H9 (cell line): ENCODE measurements at regions not wholly inside any gene's neighbourhood (a gene's known extent, or its start where the extent isn't known, plus 50 kb on each side); places are given as distances from the start of the nearest gene placed in this dataset.

ENCODE experiments used
- DNase-seq: peaks from one replicate; pipeline ENCODE4 v3.0.0-alpha.2; 2017
- H2AFZ ChIP-seq: one replicate; pipeline ENCODE4 v1.6.1; 2013; ENCODE audit warnings: mild to moderate bottlenecking, low read length, control low read depth, moderate library complexity
- H2AK5ac ChIP-seq: 2 replicates; pipeline ENCODE4 v1.6.1; 2013; ENCODE audit warnings: low read length, control low read depth, mixed read lengths; ENCODE audit not compliant: insufficient read length
- H2BK120ac ChIP-seq: one replicate; pipeline ENCODE4 v1.6.1; 2013; ENCODE audit warnings: low read depth, mild to moderate bottlenecking, low read length, control low read depth, inconsistent platforms; ENCODE audit not compliant: poor library complexity, severe bottlenecking
- H2BK12ac ChIP-seq: 2 replicates; pipeline ENCODE4 v1.6.1; 2013; ENCODE audit warnings: low read length, control low read depth, mixed read lengths, low read depth; ENCODE audit not compliant: insufficient read length
- H2BK15ac ChIP-seq: 2 replicates; pipeline ENCODE4 v1.6.1; 2013; ENCODE audit warnings: low read depth, low read length, control low read depth
- H2BK20ac ChIP-seq: one replicate; pipeline ENCODE4 v1.6.1; 2013; ENCODE audit warnings: low read depth, mild to moderate bottlenecking, low read length, control low read depth, inconsistent platforms; ENCODE audit not compliant: poor library complexity, severe bottlenecking
- H2BK5ac ChIP-seq: 2 replicates; pipeline ENCODE4 v1.6.1; 2013; ENCODE audit warnings: low read length, control low read depth, mixed read lengths; ENCODE audit not compliant: insufficient read length
- H3K14ac ChIP-seq: 2 replicates; pipeline ENCODE4 v1.6.1; 2013; ENCODE audit warnings: low read length, control low read depth; ENCODE audit not compliant: insufficient read depth
- H3K18ac ChIP-seq: 2 replicates; pipeline ENCODE4 v1.6.1; 2013; ENCODE audit warnings: low read depth, mild to moderate bottlenecking, mixed read lengths, low read length, control low read depth; ENCODE audit not compliant: insufficient read length
- H3K23ac ChIP-seq: 2 replicates; pipeline ENCODE4 v1.6.1; 2013; ENCODE audit warnings: low read length, control low read depth, mixed read lengths, low read depth; ENCODE audit not compliant: insufficient read length
- H3K23me2 ChIP-seq: 2 replicates; pipeline ENCODE4 v1.6.1; 2013; ENCODE audit warnings: low read depth, mild to moderate bottlenecking, mixed read lengths, low read length, control low read depth; ENCODE audit not compliant: insufficient read length, poor library complexity, severe bottlenecking
- H3K27ac ChIP-seq: 2 replicates; pipeline ENCODE4 v1.5.1; 2013; ENCODE audit warnings: low read length, control low read depth, mixed read lengths, low read depth; ENCODE audit not compliant: insufficient read length
- H3K27me3 ChIP-seq: 2 replicates; pipeline ENCODE4 v1.6.1; 2013; ENCODE audit warnings: low read length, control low read depth, inconsistent platforms; ENCODE audit not compliant: insufficient read depth
- H3K4ac ChIP-seq: 2 replicates; pipeline ENCODE4 v1.6.1; 2013; ENCODE audit warnings: low read depth, mild to moderate bottlenecking, control low read depth, inconsistent platforms, low read length, moderate library complexity
- H3K4me1 ChIP-seq: 2 replicates; pipeline ENCODE4 v1.6.1; 2013; ENCODE audit warnings: low read length, control low read depth, inconsistent platforms; ENCODE audit not compliant: insufficient read depth
- H3K4me2 ChIP-seq: 2 replicates; pipeline ENCODE4 v1.6.1; 2013; ENCODE audit warnings: low read length, control low read depth, mixed read lengths; ENCODE audit not compliant: insufficient read length, insufficient read depth
- H3K56ac ChIP-seq: 2 replicates; pipeline ENCODE4 v1.6.1; 2013; ENCODE audit warnings: low read depth, mild to moderate bottlenecking, mixed read lengths, low read length, control low read depth; ENCODE audit not compliant: insufficient read length
- H3K79me1 ChIP-seq: 2 replicates; pipeline ENCODE4 v1.6.1; 2013; ENCODE audit warnings: low read depth, mild to moderate bottlenecking, moderate library complexity, low read length, control low read depth, inconsistent platforms; ENCODE audit not compliant: insufficient read depth, poor library complexity, severe bottlenecking
- H3K79me2 ChIP-seq: 2 replicates; pipeline ENCODE4 v1.6.1; 2013; ENCODE audit warnings: low read length, control low read depth, inconsistent platforms; ENCODE audit not compliant: insufficient read depth
- H3K9ac ChIP-seq: 2 replicates; pipeline ENCODE4 v1.6.1; 2013; ENCODE audit warnings: low read length, control low read depth, mixed read lengths; ENCODE audit not compliant: insufficient read length; ENCODE audit errors: extremely low read depth
- H3K9me3 ChIP-seq: one replicate; pipeline ENCODE4 v1.6.1; 2013; ENCODE audit warnings: low read depth, low read length, inconsistent platforms; ENCODE audit not compliant: control insufficient read depth
- H3T11ph ChIP-seq: one replicate; pipeline ENCODE4 v1.6.1; 2013; ENCODE audit warnings: mild to moderate bottlenecking, low read length, control low read depth, inconsistent platforms
- H4K20me1 ChIP-seq: one replicate; pipeline ENCODE4 v1.6.1; 2013; ENCODE audit not compliant: control insufficient read depth, insufficient read length, insufficient read depth
- H4K5ac ChIP-seq: 2 replicates; pipeline ENCODE4 v1.6.1; 2013; ENCODE audit warnings: low read depth, mild to moderate bottlenecking, mixed read lengths, low read length, control low read depth; ENCODE audit not compliant: insufficient read length
- H4K8ac ChIP-seq: replicated peaks from 2 replicates; pipeline ENCODE4 v1.6.1; 2013; ENCODE audit warnings: low read length, control low read depth, mixed read lengths, low read depth; ENCODE audit not compliant: insufficient read length
- H4K91ac ChIP-seq: 2 replicates; pipeline ENCODE4 v1.6.1; 2013; ENCODE audit warnings: low read depth, mild to moderate bottlenecking, moderate library complexity, mixed read lengths, low read length, control low read depth; ENCODE audit not compliant: insufficient read length
- H3K27ac Mint-ChIP-seq, 3 experiments: 2 replicates in 2 of 3; 3 replicates in 1 of 3; pipeline ENCODE4 v1.8.0; 2020 to 2021; ENCODE audit warnings: mixed read lengths in 3 of 3, mild to moderate bottlenecking in 1 of 3, moderate library complexity in 1 of 3
- H3K27me3 Mint-ChIP-seq: 2 replicates; pipeline ENCODE4 v1.8.0; 2021; ENCODE audit warnings: low read depth, mild to moderate bottlenecking, moderate library complexity, mixed read lengths
- H3K36me3 Mint-ChIP-seq, 3 experiments: 2 replicates in 2 of 3; 3 replicates in 1 of 3; pipeline ENCODE4 v1.8.0; 2020 to 2021; ENCODE audit warnings: low read depth in 3 of 3, mixed read lengths in 3 of 3; ENCODE audit not compliant: insufficient read depth in 1 of 3
- H3K4me1 Mint-ChIP-seq, 2 experiments: 2 replicates each; pipeline ENCODE4 v1.8.0; 2020; ENCODE audit warnings: mixed read lengths in 2 of 2
- H3K4me3 Mint-ChIP-seq, 2 experiments: 2 replicates in 1 of 2; 3 replicates in 1 of 2; pipeline ENCODE4 v1.8.0; 2020 to 2021; ENCODE audit warnings: mild to moderate bottlenecking in 2 of 2, mixed read lengths in 2 of 2, moderate library complexity in 1 of 2
- H3K9me3 Mint-ChIP-seq, 2 experiments: 2 replicates in 1 of 2; 3 replicates in 1 of 2; pipeline ENCODE4 v1.8.0; 2020; ENCODE audit warnings: mild to moderate bottlenecking in 2 of 2, mixed read lengths in 2 of 2, moderate library complexity in 1 of 2
- CTCF ChIP-seq: fragments of 200-600 bp; sonication (generic); conservative IDR thresholded peaks from 3 replicates; pipeline ENCODE4 v1.8.0; 2021; ENCODE audit warnings: antibody characterized with exemption, mild to moderate bottlenecking
- WGBS: extraction: QIAGEN DNeasy Blood & Tissue Kit; methylation state at CpG from one replicate; pipeline ENCODE4 v1.1.7; 2013; ENCODE audit warnings: missing lambda C conversion rate, low lambda C conversion rate, mixed read lengths; ENCODE audit not compliant: insufficient read length; ENCODE audit errors: extremely low coverage; 5-methylcytosine and 5-hydroxymethylcytosine counted together

GRCh38 chr11:115652496-115652895, 148.3 kb upstream of the CADM1 start:
- H3K27me3 ChIP-seq: peaks cover 2% of the 10 kb centered on the region; the same call in 1 of the 2 replicates
- Mint-ChIP-seq H3K4me3 (no peak overlapping the region), H3K9me3 (no peaks in the 10 kb centered on the region), H3K27ac (no peak overlapping the region), H3K27me3 (peaks cover 44% of the 10 kb centered on the region), H3K36me3 (no peaks in the 10 kb centered on the region), H3K4me1 (peaks cover 18 to 26% of the 10 kb centered on the region in 2 experiments)
- H3K79me1 ChIP-seq: no peaks in the 10 kb centered on the region
- H2AK5ac ChIP-seq: no peak overlapping the region
- no peak for TF ChIP-seq CTCF
- no peak for DNase-seq
- H3K4me1 ChIP-seq: no peaks in the 10 kb centered on the region
- H4K8ac ChIP-seq: no peak overlapping the region
- H3K4me2 ChIP-seq: no peak overlapping the region
- no peak overlapping the region for H3K27ac ChIP-seq
- H4K5ac ChIP-seq: no peak overlapping the region
- H3K79me2 ChIP-seq: no peaks in the 10 kb centered on the region
- H2BK5ac ChIP-seq: no peak overlapping the region
- no peak overlapping the region for H2BK20ac ChIP-seq
- no CpG with 5 or more reads among the region's 8 CpGs for WGBS
- no peak overlapping the region for H3T11ph ChIP-seq
- H3K23me2 ChIP-seq: no peaks in the 10 kb centered on the region
- H3K4ac ChIP-seq: no peak overlapping the region
- H4K91ac ChIP-seq: no peak overlapping the region
- H3K23ac ChIP-seq: no peak overlapping the region
- H2BK12ac ChIP-seq: no peak overlapping the region
- H3K9me3 ChIP-seq: no peaks in the 10 kb centered on the region
- no peaks in the 10 kb centered on the region for H4K20me1 ChIP-seq
- no peak overlapping the region for H2BK15ac ChIP-seq
- no peak overlapping the region for H3K56ac ChIP-seq
- no peak overlapping the region for H2AFZ ChIP-seq
- no peak overlapping the region for H3K9ac ChIP-seq
- no peak overlapping the region for H3K18ac ChIP-seq
- H2BK120ac ChIP-seq: no peak overlapping the region
- H3K14ac ChIP-seq: no peak overlapping the region
